ENCODE measurements at regions not wholly inside any gene's neighbourhood (a gene's known extent, or its start where the extent isn't known, plus 50 kb on each side); places are given as distances from the start of the nearest gene placed in this dataset.

GRCh38 chr4:36471903-36472302 lies 190.5 kb downstream of the DTHD1 start:
- TF ChIP-seq CTCF (IDR thresholded peaks at IDR 0.05) (no peak), POLR2A (IDR thresholded peaks at IDR 0.05) (no peak)
